H9 (cell line): ENCODE measurements at regions not wholly inside any gene's neighbourhood (a gene's known extent, or its start where the extent isn't known, plus 50 kb on each side); places are given as distances from the start of the nearest gene placed in this dataset.

ENCODE experiments used
- DNase-seq: peaks from one replicate; pipeline ENCODE4 v3.0.0-alpha.2; 2017
- H2AFZ ChIP-seq: one replicate; pipeline ENCODE4 v1.6.1; 2013; ENCODE audit warnings: mild to moderate bottlenecking, low read length, control low read depth, moderate library complexity
- H2AK5ac ChIP-seq: 2 replicates; pipeline ENCODE4 v1.6.1; 2013; ENCODE audit warnings: low read length, control low read depth, mixed read lengths; ENCODE audit not compliant: insufficient read length
- H2BK120ac ChIP-seq: one replicate; pipeline ENCODE4 v1.6.1; 2013; ENCODE audit warnings: low read depth, mild to moderate bottlenecking, low read length, control low read depth, inconsistent platforms; ENCODE audit not compliant: poor library complexity, severe bottlenecking
- H2BK12ac ChIP-seq: 2 replicates; pipeline ENCODE4 v1.6.1; 2013; ENCODE audit warnings: low read length, control low read depth, mixed read lengths, low read depth; ENCODE audit not compliant: insufficient read length
- H2BK15ac ChIP-seq: 2 replicates; pipeline ENCODE4 v1.6.1; 2013; ENCODE audit warnings: low read depth, low read length, control low read depth
- H2BK20ac ChIP-seq: one replicate; pipeline ENCODE4 v1.6.1; 2013; ENCODE audit warnings: low read depth, mild to moderate bottlenecking, low read length, control low read depth, inconsistent platforms; ENCODE audit not compliant: poor library complexity, severe bottlenecking
- H2BK5ac ChIP-seq: 2 replicates; pipeline ENCODE4 v1.6.1; 2013; ENCODE audit warnings: low read length, control low read depth, mixed read lengths; ENCODE audit not compliant: insufficient read length
- H3K14ac ChIP-seq: 2 replicates; pipeline ENCODE4 v1.6.1; 2013; ENCODE audit warnings: low read length, control low read depth; ENCODE audit not compliant: insufficient read depth
- H3K18ac ChIP-seq: 2 replicates; pipeline ENCODE4 v1.6.1; 2013; ENCODE audit warnings: low read depth, mild to moderate bottlenecking, mixed read lengths, low read length, control low read depth; ENCODE audit not compliant: insufficient read length
- H3K23ac ChIP-seq: 2 replicates; pipeline ENCODE4 v1.6.1; 2013; ENCODE audit warnings: low read length, control low read depth, mixed read lengths, low read depth; ENCODE audit not compliant: insufficient read length
- H3K23me2 ChIP-seq: 2 replicates; pipeline ENCODE4 v1.6.1; 2013; ENCODE audit warnings: low read depth, mild to moderate bottlenecking, mixed read lengths, low read length, control low read depth; ENCODE audit not compliant: insufficient read length, poor library complexity, severe bottlenecking
- H3K27ac ChIP-seq: 2 replicates; pipeline ENCODE4 v1.5.1; 2013; ENCODE audit warnings: low read length, control low read depth, mixed read lengths, low read depth; ENCODE audit not compliant: insufficient read length
- H3K27me3 ChIP-seq: 2 replicates; pipeline ENCODE4 v1.6.1; 2013; ENCODE audit warnings: low read length, control low read depth, inconsistent platforms; ENCODE audit not compliant: insufficient read depth
- H3K4ac ChIP-seq: 2 replicates; pipeline ENCODE4 v1.6.1; 2013; ENCODE audit warnings: low read depth, mild to moderate bottlenecking, control low read depth, inconsistent platforms, low read length, moderate library complexity
- H3K4me1 ChIP-seq: 2 replicates; pipeline ENCODE4 v1.6.1; 2013; ENCODE audit warnings: low read length, control low read depth, inconsistent platforms; ENCODE audit not compliant: insufficient read depth
- H3K4me2 ChIP-seq: 2 replicates; pipeline ENCODE4 v1.6.1; 2013; ENCODE audit warnings: low read length, control low read depth, mixed read lengths; ENCODE audit not compliant: insufficient read length, insufficient read depth
- H3K56ac ChIP-seq: 2 replicates; pipeline ENCODE4 v1.6.1; 2013; ENCODE audit warnings: low read depth, mild to moderate bottlenecking, mixed read lengths, low read length, control low read depth; ENCODE audit not compliant: insufficient read length
- H3K79me1 ChIP-seq: 2 replicates; pipeline ENCODE4 v1.6.1; 2013; ENCODE audit warnings: low read depth, mild to moderate bottlenecking, moderate library complexity, low read length, control low read depth, inconsistent platforms; ENCODE audit not compliant: insufficient read depth, poor library complexity, severe bottlenecking
- H3K79me2 ChIP-seq: 2 replicates; pipeline ENCODE4 v1.6.1; 2013; ENCODE audit warnings: low read length, control low read depth, inconsistent platforms; ENCODE audit not compliant: insufficient read depth
- H3K9ac ChIP-seq: 2 replicates; pipeline ENCODE4 v1.6.1; 2013; ENCODE audit warnings: low read length, control low read depth, mixed read lengths; ENCODE audit not compliant: insufficient read length; ENCODE audit errors: extremely low read depth
- H3K9me3 ChIP-seq: one replicate; pipeline ENCODE4 v1.6.1; 2013; ENCODE audit warnings: low read depth, low read length, inconsistent platforms; ENCODE audit not compliant: control insufficient read depth
- H3T11ph ChIP-seq: one replicate; pipeline ENCODE4 v1.6.1; 2013; ENCODE audit warnings: mild to moderate bottlenecking, low read length, control low read depth, inconsistent platforms
- H4K20me1 ChIP-seq: one replicate; pipeline ENCODE4 v1.6.1; 2013; ENCODE audit not compliant: control insufficient read depth, insufficient read length, insufficient read depth
- H4K5ac ChIP-seq: 2 replicates; pipeline ENCODE4 v1.6.1; 2013; ENCODE audit warnings: low read depth, mild to moderate bottlenecking, mixed read lengths, low read length, control low read depth; ENCODE audit not compliant: insufficient read length
- H4K8ac ChIP-seq: replicated peaks from 2 replicates; pipeline ENCODE4 v1.6.1; 2013; ENCODE audit warnings: low read length, control low read depth, mixed read lengths, low read depth; ENCODE audit not compliant: insufficient read length
- H4K91ac ChIP-seq: 2 replicates; pipeline ENCODE4 v1.6.1; 2013; ENCODE audit warnings: low read depth, mild to moderate bottlenecking, moderate library complexity, mixed read lengths, low read length, control low read depth; ENCODE audit not compliant: insufficient read length
- H3K27ac Mint-ChIP-seq, 3 experiments: 2 replicates in 2 of 3; 3 replicates in 1 of 3; pipeline ENCODE4 v1.8.0; 2020 to 2021; ENCODE audit warnings: mixed read lengths in 3 of 3, mild to moderate bottlenecking in 1 of 3, moderate library complexity in 1 of 3
- H3K27me3 Mint-ChIP-seq: 2 replicates; pipeline ENCODE4 v1.8.0; 2021; ENCODE audit warnings: low read depth, mild to moderate bottlenecking, moderate library complexity, mixed read lengths
- H3K36me3 Mint-ChIP-seq, 3 experiments: 2 replicates in 2 of 3; 3 replicates in 1 of 3; pipeline ENCODE4 v1.8.0; 2020 to 2021; ENCODE audit warnings: low read depth in 3 of 3, mixed read lengths in 3 of 3; ENCODE audit not compliant: insufficient read depth in 1 of 3
- H3K4me1 Mint-ChIP-seq, 2 experiments: 2 replicates each; pipeline ENCODE4 v1.8.0; 2020; ENCODE audit warnings: mixed read lengths in 2 of 2
- H3K4me3 Mint-ChIP-seq, 2 experiments: 2 replicates in 1 of 2; 3 replicates in 1 of 2; pipeline ENCODE4 v1.8.0; 2020 to 2021; ENCODE audit warnings: mild to moderate bottlenecking in 2 of 2, mixed read lengths in 2 of 2, moderate library complexity in 1 of 2
- H3K9me3 Mint-ChIP-seq, 2 experiments: 2 replicates in 1 of 2; 3 replicates in 1 of 2; pipeline ENCODE4 v1.8.0; 2020; ENCODE audit warnings: mild to moderate bottlenecking in 2 of 2, mixed read lengths in 2 of 2, moderate library complexity in 1 of 2
- WGBS: extraction: QIAGEN DNeasy Blood & Tissue Kit; methylation state at CpG from one replicate; pipeline ENCODE4 v1.1.7; 2013; ENCODE audit warnings: missing lambda C conversion rate, low lambda C conversion rate, mixed read lengths; ENCODE audit not compliant: insufficient read length; ENCODE audit errors: extremely low coverage; 5-methylcytosine and 5-hydroxymethylcytosine counted together
- TF ChIP-seq, protein P1 (sequence below): fragments of 200-600 bp; sonication (generic); conservative IDR thresholded peaks from 3 replicates; pipeline ENCODE4 v1.8.0; 2021; ENCODE audit warnings: antibody characterized with exemption, mild to moderate bottlenecking

DNA sequence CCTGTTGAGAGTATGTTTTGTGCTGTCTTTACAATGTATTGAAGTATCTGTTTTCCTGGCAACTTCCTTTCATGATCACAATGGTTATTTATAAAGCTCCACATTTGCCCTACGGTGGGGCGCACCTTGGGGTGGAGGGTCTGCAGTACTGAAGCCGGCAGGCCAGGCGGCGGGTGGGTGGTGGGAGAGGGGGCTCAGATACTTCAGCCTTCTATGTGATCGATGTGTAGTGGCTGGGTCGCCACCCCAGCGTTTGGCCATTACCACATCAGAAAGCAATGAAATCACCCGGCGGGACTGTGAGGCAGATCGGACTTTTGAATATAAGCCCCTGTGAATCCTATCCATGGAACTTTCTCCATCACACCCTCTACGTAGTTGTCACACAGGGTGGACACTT, 196.6 kb downstream of the FOXL1 start:
- no peak overlapping the region for H2BK12ac ChIP-seq
- H2BK120ac ChIP-seq, result no peak overlapping the region
- H3K4ac ChIP-seq, result no peak overlapping the region
- H4K20me1 ChIP-seq, result no peaks in the 10 kb centered on the region
- no peaks in the 10 kb centered on the region for H3K79me2 ChIP-seq
- no peak overlapping the region for H2AK5ac ChIP-seq
- no peak overlapping the region for H3K18ac ChIP-seq
- H3K4me3 Mint-ChIP-seq, result no peak overlapping the region
- H2BK20ac ChIP-seq, result no peak overlapping the region
- DNase-seq, result no peak
- peaks cover 11% of the 10 kb centered on the region for H3K27me3 Mint-ChIP-seq
- H2BK5ac ChIP-seq, result no peak overlapping the region
- H3K36me3 Mint-ChIP-seq, result no peaks in the 10 kb centered on the region
- H4K8ac ChIP-seq, result no peak overlapping the region
- no peaks in the 10 kb centered on the region for H3K9me3 Mint-ChIP-seq
- H2BK15ac ChIP-seq, result no peak overlapping the region
- WGBS, result no CpG with 5 or more reads among the region's 12 CpGs
- H3K9me3 ChIP-seq, result no peaks in the 10 kb centered on the region
- no peak overlapping the region for H3K9ac ChIP-seq
- H4K91ac ChIP-seq, result no peak overlapping the region
- no peak overlapping the region for H3T11ph ChIP-seq
- H3K27ac Mint-ChIP-seq, result no peak overlapping the region
- no peaks in the 10 kb centered on the region for H3K27me3 ChIP-seq
- no peak overlapping the region for H3K56ac ChIP-seq
- no peak overlapping the region for H3K23ac ChIP-seq
- no peak overlapping the region for H2AFZ ChIP-seq
- no peaks in the 10 kb centered on the region for H3K4me1 ChIP-seq
- no peak overlapping the region for H3K14ac ChIP-seq
- no peaks in the 10 kb centered on the region for H3K23me2 ChIP-seq
- H3K79me1 ChIP-seq, result no peaks in the 10 kb centered on the region
- H3K4me1 Mint-ChIP-seq, result peaks cover 13% of the 10 kb centered on the region in 2 experiments
- TF ChIP-seq, protein P1, sequence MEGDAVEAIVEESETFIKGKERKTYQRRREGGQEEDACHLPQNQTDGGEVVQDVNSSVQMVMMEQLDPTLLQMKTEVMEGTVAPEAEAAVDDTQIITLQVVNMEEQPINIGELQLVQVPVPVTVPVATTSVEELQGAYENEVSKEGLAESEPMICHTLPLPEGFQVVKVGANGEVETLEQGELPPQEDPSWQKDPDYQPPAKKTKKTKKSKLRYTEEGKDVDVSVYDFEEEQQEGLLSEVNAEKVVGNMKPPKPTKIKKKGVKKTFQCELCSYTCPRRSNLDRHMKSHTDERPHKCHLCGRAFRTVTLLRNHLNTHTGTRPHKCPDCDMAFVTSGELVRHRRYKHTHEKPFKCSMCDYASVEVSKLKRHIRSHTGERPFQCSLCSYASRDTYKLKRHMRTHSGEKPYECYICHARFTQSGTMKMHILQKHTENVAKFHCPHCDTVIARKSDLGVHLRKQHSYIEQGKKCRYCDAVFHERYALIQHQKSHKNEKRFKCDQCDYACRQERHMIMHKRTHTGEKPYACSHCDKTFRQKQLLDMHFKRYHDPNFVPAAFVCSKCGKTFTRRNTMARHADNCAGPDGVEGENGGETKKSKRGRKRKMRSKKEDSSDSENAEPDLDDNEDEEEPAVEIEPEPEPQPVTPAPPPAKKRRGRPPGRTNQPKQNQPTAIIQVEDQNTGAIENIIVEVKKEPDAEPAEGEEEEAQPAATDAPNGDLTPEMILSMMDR, result no peak
- no peak overlapping the region for H3K27ac ChIP-seq
- H4K5ac ChIP-seq, result no peak overlapping the region
- H3K4me2 ChIP-seq, result no peak overlapping the region
